Uterus (tissue), 2 donors: ENCODE measurements at regions not wholly inside any gene's neighbourhood (a gene's known extent, or its start where the extent isn't known, plus 50 kb on each side); places are given as distances from the start of the nearest gene placed in this dataset.

Source experiments
- CTCF ChIP-seq, 4 experiments: fragments of 200-600 bp in 2 of 4; fragments of 450-650 bp in 2 of 4; sonication (generic) in 2 of 4; IDR thresholded peaks; one replicate each; pipeline ENCODE4 v1.5.1; 2016 to 2019; ENCODE audit warnings: antibody characterized with exemption in 4 of 4, mild to moderate bottlenecking in 2 of 4, moderate library complexity in 1 of 4
- POLR2A ChIP-seq, 2 donors: fragments of 450-650 bp; IDR thresholded peaks; one replicate each; pipeline ENCODE4 v1.6.1; 2016; ENCODE audit warnings: antibody characterized with exemption in 2 of 2, mild to moderate bottlenecking in 1 of 2, moderate library complexity in 1 of 2

GRCh38 chr14:38973083-38973700 lies 129.8 kb downstream of the SEC23A start:
- TF ChIP-seq CTCF (IDR thresholded peaks at IDR 0.05) = no peak
- TF ChIP-seq POLR2A (IDR thresholded peaks at IDR 0.05) = no peak
